CD4-positive, alpha-beta T cell treated with Interleukin-17A for 4 hours (primary cell): ENCODE measurements at regions not wholly inside any gene's neighbourhood (a gene's known extent, or its start where the extent isn't known, plus 50 kb on each side); places are given as distances from the start of the nearest gene placed in this dataset.
A peak's percentile ranks its signal among the peaks of the same experiment; 100 is the strongest.

Experiments
- DNase-seq: peaks from one replicate; pipeline ENCODE4 v3.0.0-alpha.2; 2020; ENCODE audit warnings: mixed read lengths

DNA sequence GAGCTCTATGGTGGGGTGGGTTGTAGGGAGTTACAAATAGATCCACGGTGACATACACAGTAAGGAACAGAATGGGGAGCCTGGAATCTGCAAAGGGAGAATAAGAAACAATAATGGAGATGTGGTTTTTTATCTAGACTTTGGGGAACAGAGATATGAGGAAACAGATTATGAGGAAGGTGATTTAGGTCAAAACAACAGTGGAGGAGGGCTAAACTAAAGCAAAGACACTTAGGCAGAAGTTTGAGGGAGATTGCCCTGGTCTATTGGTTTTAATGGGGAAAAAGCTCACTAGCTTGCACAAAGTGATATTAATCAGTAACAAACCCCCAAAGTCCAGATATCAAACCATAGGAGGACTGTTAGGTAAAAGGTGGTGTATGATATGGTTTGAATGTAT is 144.5 kb upstream of the DYRK2 start:
- DNase-seq = no peak

DNA sequence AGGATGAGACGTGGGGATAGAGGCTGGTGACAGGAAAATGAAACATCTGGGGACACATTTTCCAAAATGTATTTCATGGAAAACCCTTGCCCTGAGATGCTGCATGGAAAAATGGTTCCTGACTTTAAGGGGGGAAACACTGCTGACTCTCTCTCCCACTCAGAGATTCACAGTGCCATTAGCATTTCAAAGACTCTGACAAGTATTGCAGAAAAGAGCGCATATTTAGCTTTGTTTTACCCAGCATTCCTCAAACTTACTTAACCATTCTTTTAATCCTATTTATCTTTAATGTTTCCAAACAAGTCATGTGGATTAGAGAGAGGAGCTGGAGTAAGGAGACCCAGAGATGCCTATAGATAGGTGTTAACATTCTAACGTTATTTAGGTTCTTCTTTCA is 141.8 kb upstream of the DYRK2 start:
- DNase-seq = no peak

DNA sequence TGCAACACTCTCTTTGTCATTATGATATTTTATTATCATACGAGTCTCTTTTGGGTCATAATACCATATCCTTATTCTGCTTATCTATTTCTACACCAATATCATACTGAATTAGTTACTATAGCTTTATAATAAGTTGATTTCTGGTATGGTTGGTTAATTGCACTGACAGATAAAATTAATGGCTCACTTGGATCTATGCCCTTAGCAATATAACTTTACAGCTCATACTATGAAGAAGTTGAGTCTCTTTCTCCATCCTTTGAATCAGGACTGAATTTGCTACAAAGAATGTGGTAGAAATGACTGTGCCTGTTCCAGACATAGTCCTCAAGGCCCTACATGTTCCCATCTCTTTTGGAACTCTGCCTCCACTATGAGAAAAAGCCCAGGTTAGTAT is 139.7 kb upstream of the DYRK2 start:
- no peak for DNase-seq

- DNase-seq = no peak
Observed at GRCh38 chr12:67509666-67510386, 138.7 kb upstream of the DYRK2 start.

DNA sequence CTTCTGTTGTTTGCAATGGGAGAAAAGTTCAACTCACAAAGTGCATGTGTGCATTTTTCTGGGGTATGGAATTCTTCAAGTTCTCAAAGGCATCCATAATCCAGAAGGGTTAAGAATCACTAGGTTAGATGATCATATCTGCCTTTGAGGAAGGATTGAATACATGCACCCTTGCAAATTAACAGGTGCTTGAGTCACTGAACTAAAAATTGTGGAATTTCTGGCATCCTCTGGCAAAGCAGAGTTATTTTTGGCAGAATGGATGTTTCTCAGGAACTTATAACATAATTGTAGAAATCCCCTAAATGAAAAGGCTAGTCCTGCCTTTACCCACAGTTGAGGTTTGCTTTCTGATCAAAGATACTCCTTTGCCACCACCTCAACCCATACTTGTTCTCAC is 136.5 kb upstream of the DYRK2 start:
- no peak for DNase-seq

GRCh38 chr12:67514502-67514901 is 134.0 kb upstream of the DYRK2 start:
- DNase-seq = no peak

DNA sequence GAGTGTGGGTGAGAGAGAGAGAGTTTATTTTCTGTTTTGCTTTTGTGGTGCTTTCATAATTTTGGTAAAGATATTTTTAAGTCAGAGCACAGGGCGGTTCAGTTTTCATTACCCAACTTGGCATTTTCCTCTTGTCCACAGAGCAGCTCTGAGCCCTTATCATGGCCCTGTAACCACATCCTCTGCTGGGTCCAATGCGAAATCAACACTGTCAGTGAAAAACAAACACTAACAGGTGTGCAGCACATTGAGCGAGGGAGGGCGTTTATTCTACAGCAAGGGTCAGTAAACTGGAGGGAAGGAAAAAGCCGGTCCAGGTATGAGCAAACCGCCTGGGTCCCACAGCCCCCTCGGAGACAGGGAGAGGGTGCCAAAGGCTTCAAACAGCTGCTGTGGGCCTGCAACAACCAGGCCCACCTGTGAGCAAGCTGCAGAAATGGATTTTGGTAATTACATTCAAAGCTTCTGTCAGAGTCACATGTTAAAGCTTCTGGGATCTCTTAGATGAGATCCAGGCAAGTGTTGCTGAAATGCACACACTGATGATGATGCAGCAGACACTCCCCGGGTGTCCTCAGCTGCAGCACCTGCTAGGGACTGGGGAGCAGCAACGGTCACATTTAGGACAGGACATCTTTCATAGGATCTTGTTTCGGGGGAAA is 132.7 kb upstream of the DYRK2 start:
- DNase-seq = peak; percentile 44

GRCh38 chr12:67517181-67517887 is 131.2 kb upstream of the DYRK2 start:
- no peak for DNase-seq

DNA sequence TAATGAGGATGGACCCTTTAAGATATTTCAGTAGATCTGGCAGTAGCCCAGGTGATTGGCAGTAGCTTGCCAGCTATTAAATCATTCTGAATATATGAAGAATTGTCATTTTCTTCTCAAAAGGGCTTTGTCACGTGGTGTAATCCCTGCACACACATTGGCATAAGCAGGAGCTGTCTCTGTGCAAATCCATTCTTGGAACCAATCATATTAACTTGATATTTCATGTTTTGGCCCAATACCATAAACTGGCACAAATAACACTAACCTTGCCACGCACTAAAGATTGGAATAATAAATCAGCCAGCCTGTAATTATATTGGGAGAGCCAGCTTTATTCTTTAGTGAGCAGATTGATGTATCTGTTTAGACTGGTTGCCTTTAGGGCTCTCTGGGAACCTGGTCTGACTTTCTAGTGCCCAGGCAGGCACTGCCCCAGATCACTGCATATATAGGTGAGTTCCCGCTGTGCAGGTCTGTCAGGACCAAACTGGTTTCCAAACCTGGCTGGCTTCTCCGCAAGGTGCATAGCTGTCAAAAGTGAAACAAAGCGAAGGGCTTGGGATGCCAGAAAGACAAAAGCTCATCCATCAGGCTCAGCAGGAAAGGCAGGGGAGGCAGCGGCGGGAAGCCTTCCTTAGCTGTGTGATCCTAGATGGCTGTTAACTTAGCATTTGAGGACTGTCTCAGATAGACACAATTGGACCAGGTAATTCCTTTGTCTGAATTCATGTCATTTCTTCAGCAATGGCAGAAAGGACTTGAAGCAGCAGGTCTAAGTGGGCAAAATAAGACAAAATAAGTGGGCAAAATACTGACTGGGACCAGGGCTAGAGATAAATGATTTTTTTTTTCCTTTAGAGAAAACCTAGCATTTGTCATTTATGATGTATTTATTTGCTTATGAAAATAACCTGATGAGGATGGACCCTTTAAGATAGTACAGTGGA is 128.8 kb upstream of the DYRK2 start:
- DNase-seq = no peak

- no peak for DNase-seq
Observed at GRCh38 chr12:67520606-67521005, 127.9 kb upstream of the DYRK2 start.

- DNase-seq = no peak
Observed at GRCh38 chr12:67522222-67522621, 126.3 kb upstream of the DYRK2 start.

DNA sequence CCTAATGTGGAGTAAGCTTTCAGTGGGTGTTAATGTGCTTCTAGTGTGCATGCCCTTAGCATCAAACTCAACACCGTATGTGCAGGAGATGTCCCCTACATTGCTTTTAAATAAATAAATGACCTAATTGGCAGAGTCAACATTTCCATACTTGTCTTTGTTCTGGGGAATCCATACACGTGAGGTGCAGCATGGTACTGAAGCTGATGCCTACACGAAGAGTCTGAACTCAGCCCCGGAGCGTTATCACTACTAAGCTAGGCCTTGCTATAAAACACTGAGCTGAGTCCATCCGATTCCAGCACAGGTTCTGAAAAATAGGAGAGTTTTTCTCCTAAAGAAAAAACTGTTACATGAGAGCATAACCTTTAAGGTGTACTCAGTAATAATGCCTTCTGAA is 125.0 kb upstream of the DYRK2 start:
- no peak for DNase-seq

GRCh38 chr12:67524861-67525616 is 123.5 kb upstream of the DYRK2 start:
- no peak for DNase-seq

DNA sequence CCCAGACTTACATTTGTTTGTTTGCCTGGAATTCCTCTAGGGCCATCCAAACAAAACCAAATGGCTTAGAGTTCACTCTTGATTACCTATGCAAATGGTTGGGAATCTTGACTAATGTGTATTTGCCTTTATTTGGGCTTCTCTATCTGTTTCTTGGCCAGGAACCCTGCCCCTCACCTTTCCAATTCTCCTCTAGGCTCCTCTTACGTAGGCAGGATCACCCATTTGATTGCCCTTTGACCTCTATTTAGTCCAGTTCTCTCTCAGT is 123.0 kb upstream of the DYRK2 start:
- no peak for DNase-seq

DNA sequence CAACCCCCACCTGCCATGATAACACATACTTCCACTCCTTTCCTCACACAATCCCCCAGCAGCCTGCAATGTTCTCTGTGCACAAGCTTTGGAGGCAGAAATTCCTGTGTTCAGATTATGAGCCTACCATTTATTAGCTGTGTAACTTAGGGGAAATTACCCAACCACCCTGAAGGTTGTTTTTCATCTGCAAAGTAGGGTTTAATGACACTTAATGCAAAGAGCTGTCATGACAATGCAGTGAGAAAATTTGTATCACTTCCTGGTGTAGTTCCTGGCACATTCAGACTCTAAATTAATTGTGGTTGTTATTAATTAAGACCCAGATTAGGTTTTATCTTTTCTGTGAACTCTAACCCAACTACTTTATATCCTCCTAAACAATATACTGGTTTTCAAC is 122.4 kb upstream of the DYRK2 start:
- DNase-seq = no peak

DNA sequence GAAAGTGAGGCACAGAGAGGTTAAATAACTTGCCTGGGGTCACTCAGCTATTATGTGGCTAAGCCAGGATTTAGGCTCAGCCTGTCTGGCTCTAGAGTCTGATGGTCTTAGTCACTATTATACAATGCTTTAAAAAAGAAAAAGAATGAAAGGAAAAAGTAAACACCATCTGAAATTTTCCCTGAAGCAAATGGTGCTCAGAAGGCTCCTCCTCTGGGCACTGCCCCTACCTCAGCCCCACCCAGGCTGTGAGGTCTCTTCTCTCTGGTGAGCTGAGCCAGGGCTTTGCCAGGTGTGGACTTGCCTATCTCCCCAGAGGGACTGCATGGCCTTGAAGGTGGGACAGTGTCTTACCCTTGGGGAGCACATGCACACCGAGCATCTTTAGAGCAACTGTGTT is 117.5 kb upstream of the DYRK2 start:
- DNase-seq = no peak

- DNase-seq = no peak
Observed at GRCh38 chr12:67531501-67531900, 117.0 kb upstream of the DYRK2 start.

GRCh38 chr12:67533159-67533558 is 115.4 kb upstream of the DYRK2 start:
- no peak for DNase-seq

DNA sequence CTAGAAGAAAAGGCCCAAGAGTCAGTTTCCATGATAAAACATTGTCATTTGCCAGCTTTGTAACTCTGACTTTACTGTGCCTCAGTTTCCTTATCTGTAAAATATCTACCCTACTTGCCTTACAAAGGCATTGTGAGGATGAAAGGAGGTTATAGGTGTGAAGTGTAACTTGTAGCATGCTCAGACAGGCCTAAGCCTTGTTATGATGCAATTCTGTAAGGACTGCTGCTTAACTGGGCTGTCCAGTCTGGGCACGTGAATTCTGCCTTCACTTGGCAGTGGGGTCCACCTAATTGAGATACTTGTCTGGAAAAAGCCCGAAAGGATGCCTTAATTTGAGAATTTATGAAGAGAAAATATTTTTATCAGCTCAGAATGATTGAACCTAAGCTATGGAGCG is 114.5 kb upstream of the DYRK2 start:
- DNase-seq = no peak

GRCh38 chr12:67534681-67535080 is 113.9 kb upstream of the DYRK2 start:
- no peak for DNase-seq

DNA sequence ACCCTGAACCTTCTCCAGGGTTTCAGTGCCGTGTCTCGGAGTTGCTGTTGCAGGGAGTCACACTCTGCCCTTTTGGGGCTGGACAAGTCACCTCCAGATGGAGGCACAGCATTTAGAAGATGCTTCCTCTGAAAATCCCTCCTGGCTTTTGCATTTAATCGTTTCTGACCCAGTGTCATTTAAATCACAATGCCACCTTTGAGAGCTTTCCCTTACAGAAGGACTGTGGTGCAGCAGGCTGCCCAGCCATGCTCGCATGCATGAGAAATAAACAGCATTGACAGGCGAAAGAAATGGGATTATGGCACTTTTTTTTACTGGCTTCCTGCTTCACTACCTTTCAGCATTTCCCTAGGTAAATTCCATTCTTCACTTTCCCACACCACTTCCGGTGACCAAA is 113.4 kb upstream of the DYRK2 start:
- no peak for DNase-seq

DNA sequence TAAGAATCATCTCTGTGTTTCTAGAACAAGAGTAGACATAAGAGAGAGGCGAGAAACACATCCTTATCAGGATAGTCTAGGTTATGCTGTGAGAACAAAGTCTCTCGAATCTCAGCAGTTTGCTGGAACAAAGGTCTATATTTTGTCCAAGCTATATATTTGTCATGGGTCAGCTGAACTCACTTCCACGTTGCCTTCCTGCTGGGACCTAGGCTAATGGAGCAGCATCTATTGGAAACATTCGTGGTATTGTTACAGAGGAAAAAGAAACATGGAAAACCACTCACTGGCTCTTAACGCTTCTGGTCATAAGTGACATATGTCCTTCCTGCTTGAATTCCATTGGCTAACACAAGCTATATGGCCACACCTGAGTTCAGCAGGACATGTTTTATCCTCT is 112.6 kb upstream of the DYRK2 start:
- DNase-seq = no peak

DNA sequence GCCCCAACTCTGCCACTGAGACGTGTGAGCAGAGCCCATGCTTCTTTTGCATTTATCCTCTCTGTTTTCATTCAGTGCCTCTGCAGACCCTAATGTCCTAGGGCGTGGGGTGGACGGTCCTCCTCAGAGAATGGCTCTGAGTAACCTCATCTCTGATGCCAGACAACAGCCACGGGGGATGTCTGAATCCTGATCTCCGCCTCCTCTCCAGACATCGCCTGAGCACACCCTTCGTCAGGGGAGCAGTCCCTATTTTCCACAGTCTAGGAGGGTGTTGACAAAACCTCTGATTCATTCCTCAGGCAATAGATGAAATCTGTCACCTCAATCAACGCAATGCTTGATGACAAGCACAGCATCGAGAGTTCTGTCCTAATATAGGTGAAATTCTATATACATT is 109.2 kb upstream of the DYRK2 start:
- DNase-seq = no peak
